Esophagus squamous epithelium (tissue), 4 donors: ENCODE measurements at regions not wholly inside any gene's neighbourhood (a gene's known extent, or its start where the extent isn't known, plus 50 kb on each side); places are given as distances from the start of the nearest gene placed in this dataset.

ENCODE experiments used
- POLR2A ChIP-seq, 4 donors: fragments of 450-650 bp; IDR thresholded peaks; one replicate each; pipeline ENCODE4 v1.6.1; 2017; ENCODE audit warnings: antibody characterized with exemption in 4 of 4, mild to moderate bottlenecking in 4 of 4, moderate library complexity in 3 of 4
- TF ChIP-seq, protein P1 (sequence below), 6 experiments: fragments of 450-650 bp in 4 of 6; fragments of 200-600 bp in 2 of 6; sonication (generic) in 2 of 6; IDR thresholded peaks; one replicate each; pipeline ENCODE4 v1.5.1; 2016 to 2019; ENCODE audit warnings: antibody characterized with exemption in 6 of 6, mild to moderate bottlenecking in 4 of 6, moderate library complexity in 4 of 6

DNA sequence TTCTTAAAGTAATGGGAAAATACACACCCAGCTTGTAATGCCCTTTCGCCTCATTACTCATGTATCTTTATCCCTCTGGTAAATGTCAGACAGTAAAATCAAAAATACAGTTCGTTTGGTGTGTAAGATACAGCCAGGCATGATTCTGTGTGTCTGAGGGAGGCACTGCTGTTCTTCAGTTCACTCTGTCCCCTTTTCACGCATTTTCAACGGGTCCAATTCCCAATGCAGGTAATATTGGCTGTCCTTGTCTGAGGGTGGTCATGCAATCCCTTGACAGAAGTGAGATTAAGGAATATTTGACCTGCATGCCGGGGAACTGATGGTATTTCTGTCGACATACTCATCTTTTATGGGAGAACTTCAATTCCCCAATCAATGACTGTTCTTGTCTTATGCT lies 587.2 kb upstream of the NXPH2 start:
- TF ChIP-seq, protein P1, sequence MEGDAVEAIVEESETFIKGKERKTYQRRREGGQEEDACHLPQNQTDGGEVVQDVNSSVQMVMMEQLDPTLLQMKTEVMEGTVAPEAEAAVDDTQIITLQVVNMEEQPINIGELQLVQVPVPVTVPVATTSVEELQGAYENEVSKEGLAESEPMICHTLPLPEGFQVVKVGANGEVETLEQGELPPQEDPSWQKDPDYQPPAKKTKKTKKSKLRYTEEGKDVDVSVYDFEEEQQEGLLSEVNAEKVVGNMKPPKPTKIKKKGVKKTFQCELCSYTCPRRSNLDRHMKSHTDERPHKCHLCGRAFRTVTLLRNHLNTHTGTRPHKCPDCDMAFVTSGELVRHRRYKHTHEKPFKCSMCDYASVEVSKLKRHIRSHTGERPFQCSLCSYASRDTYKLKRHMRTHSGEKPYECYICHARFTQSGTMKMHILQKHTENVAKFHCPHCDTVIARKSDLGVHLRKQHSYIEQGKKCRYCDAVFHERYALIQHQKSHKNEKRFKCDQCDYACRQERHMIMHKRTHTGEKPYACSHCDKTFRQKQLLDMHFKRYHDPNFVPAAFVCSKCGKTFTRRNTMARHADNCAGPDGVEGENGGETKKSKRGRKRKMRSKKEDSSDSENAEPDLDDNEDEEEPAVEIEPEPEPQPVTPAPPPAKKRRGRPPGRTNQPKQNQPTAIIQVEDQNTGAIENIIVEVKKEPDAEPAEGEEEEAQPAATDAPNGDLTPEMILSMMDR (IDR thresholded peaks at IDR 0.05), result no peak
- no peak for TF ChIP-seq POLR2A (IDR thresholded peaks at IDR 0.05)
